Activated naive CD8-positive, alpha-beta T cell treated with anti-CD3 and anti-CD28 coated beads for 36 hours (primary cell): ENCODE measurements at regions not wholly inside any gene's neighbourhood (a gene's known extent, or its start where the extent isn't known, plus 50 kb on each side); places are given as distances from the start of the nearest gene placed in this dataset.
"Not testable (repeated sequence)": the region's sequence is repeated elsewhere in the genome, so short reads cannot be mapped to it uniquely, and the experiment has no call there.

Experiments
- DNase-seq: peaks from one replicate; pipeline ENCODE4 v3.0.0; 2021
- H3K27ac Mint-ChIP-seq: one replicate; pipeline ENCODE4 v1.8.0; 2022; ENCODE audit warnings: mild to moderate bottlenecking, moderate library complexity, mixed read lengths
- H3K27me3 Mint-ChIP-seq: one replicate; pipeline ENCODE4 v1.8.0; 2022; ENCODE audit warnings: mild to moderate bottlenecking, mixed read lengths
- H3K36me3 Mint-ChIP-seq: one replicate; pipeline ENCODE4 v1.8.0; 2021; ENCODE audit warnings: mild to moderate bottlenecking, mixed read lengths
- H3K4me1 Mint-ChIP-seq: one replicate; pipeline ENCODE4 v1.8.0; 2021; ENCODE audit warnings: mixed read lengths
- H3K4me3 Mint-ChIP-seq: one replicate; pipeline ENCODE4 v1.8.0; 2022; ENCODE audit warnings: mild to moderate bottlenecking, moderate library complexity, mixed read lengths
- H3K9me3 Mint-ChIP-seq: one replicate; pipeline ENCODE4 v1.8.0; 2022; ENCODE audit warnings: mixed read lengths

GRCh38 chr5:122515210-122515609, 203.2 kb downstream of the SNCAIP start:
- not testable (repeated sequence) for H3K36me3 Mint-ChIP-seq, H3K27ac Mint-ChIP-seq, H3K27me3 Mint-ChIP-seq, DNase-seq, H3K9me3 Mint-ChIP-seq, H3K4me3 Mint-ChIP-seq, H3K4me1 Mint-ChIP-seq

- Mint-ChIP-seq H3K4me1 (no peaks in the 10 kb centered on the region), H3K36me3 (no peaks in the 10 kb centered on the region), H3K27me3 (no peaks in the 10 kb centered on the region), H3K27ac (no peak overlapping the region), H3K9me3 (no peaks in the 10 kb centered on the region), H3K4me3 (no peak overlapping the region)
- no peak for DNase-seq
Measured at GRCh38 chr5:122515709-122516431, 203.8 kb downstream of the SNCAIP start.

- Mint-ChIP-seq H3K36me3 (no peaks in the 10 kb centered on the region), H3K27ac (no peak overlapping the region), H3K4me3 (no peak overlapping the region), H3K4me1 (no peaks in the 10 kb centered on the region), H3K9me3 (no peaks in the 10 kb centered on the region), H3K27me3 (no peaks in the 10 kb centered on the region)
- no peak for DNase-seq
Measured at GRCh38 chr5:122516432-122516743, 204.4 kb downstream of the SNCAIP start.

GRCh38 chr5:122517091-122517490, 205.1 kb downstream of the SNCAIP start:
- Mint-ChIP-seq H3K36me3 (no peaks in the 10 kb centered on the region), H3K4me1 (no peaks in the 10 kb centered on the region), H3K27ac (no peak overlapping the region), H3K9me3 (no peaks in the 10 kb centered on the region), H3K4me3 (no peak overlapping the region), H3K27me3 (no peaks in the 10 kb centered on the region)
- DNase-seq, result no peak

- H3K27me3 Mint-ChIP-seq, result peaks cover 11% of the 10 kb centered on the region
- H3K36me3 Mint-ChIP-seq, result no peaks in the 10 kb centered on the region
- no peak overlapping the region for H3K27ac Mint-ChIP-seq
Measured at GRCh38 chr5:122523776-122524175, 211.7 kb downstream of the SNCAIP start.

GRCh38 chr5:122527547-122527946, 215.5 kb downstream of the SNCAIP start:
- H3K4me3 Mint-ChIP-seq, result no peak overlapping the region
- H3K36me3 Mint-ChIP-seq, result no peaks in the 10 kb centered on the region
- no peak overlapping the region for H3K27ac Mint-ChIP-seq
- H3K4me1 Mint-ChIP-seq, result peaks cover 2% of the 10 kb centered on the region
- no peak for DNase-seq
- H3K27me3 Mint-ChIP-seq, result peaks cover 18% of the 10 kb centered on the region
- H3K9me3 Mint-ChIP-seq, result no peaks in the 10 kb centered on the region

More at GRCh38 chr5:122523776-122524175, 211.7 kb downstream of the SNCAIP start:
- Mint-ChIP-seq H3K9me3 (no peaks in the 10 kb centered on the region), H3K4me1 (no peaks in the 10 kb centered on the region), H3K4me3 (no peak overlapping the region)
- no peak for DNase-seq

- no peak overlapping the region for H3K4me3 Mint-ChIP-seq
- DNase-seq, result no peak
- H3K9me3 Mint-ChIP-seq, result no peaks in the 10 kb centered on the region
- no peaks in the 10 kb centered on the region for H3K36me3 Mint-ChIP-seq
- H3K27me3 Mint-ChIP-seq, result peaks cover 7% of the 10 kb centered on the region
- H3K4me1 Mint-ChIP-seq, result peaks cover 2% of the 10 kb centered on the region
- no peak overlapping the region for H3K27ac Mint-ChIP-seq
Measured at GRCh38 chr5:122532035-122532434, 220.0 kb downstream of the SNCAIP start.

- no peak for DNase-seq
- H3K4me1 Mint-ChIP-seq, result peaks cover 2% of the 10 kb centered on the region
- no peaks in the 10 kb centered on the region for H3K9me3 Mint-ChIP-seq
- no peak overlapping the region for H3K27ac Mint-ChIP-seq
- no peaks in the 10 kb centered on the region for H3K36me3 Mint-ChIP-seq
- peaks cover 7% of the 10 kb centered on the region for H3K27me3 Mint-ChIP-seq
- H3K4me3 Mint-ChIP-seq, result no peak overlapping the region
Measured at GRCh38 chr5:122533825-122534224, 221.8 kb downstream of the SNCAIP start.

- H3K9me3 Mint-ChIP-seq, result no peaks in the 10 kb centered on the region
- no peak overlapping the region for H3K4me3 Mint-ChIP-seq
- peaks cover 7% of the 10 kb centered on the region for H3K27me3 Mint-ChIP-seq
- no peak overlapping the region for H3K27ac Mint-ChIP-seq
- H3K4me1 Mint-ChIP-seq, result peaks cover 2% of the 10 kb centered on the region
- H3K36me3 Mint-ChIP-seq, result no peaks in the 10 kb centered on the region
- DNase-seq, result no peak
Measured at GRCh38 chr5:122534829-122535228, 222.8 kb downstream of the SNCAIP start.

- Mint-ChIP-seq H3K4me1 (no peaks in the 10 kb centered on the region), H3K27ac (no peak overlapping the region), H3K9me3 (no peaks in the 10 kb centered on the region), H3K4me3 (no peak overlapping the region), H3K27me3 (peaks cover 7% of the 10 kb centered on the region), H3K36me3 (no peaks in the 10 kb centered on the region)
- no peak for DNase-seq
Measured at GRCh38 chr5:122541388-122541787, 229.4 kb downstream of the SNCAIP start.

GRCh38 chr5:122545986-122546385, 228.9 kb upstream of the SNX2 start:
- no peak for DNase-seq
- H3K27me3 Mint-ChIP-seq, result peaks cover 7% of the 10 kb centered on the region
- H3K4me3 Mint-ChIP-seq, result no peak overlapping the region
- no peaks in the 10 kb centered on the region for H3K36me3 Mint-ChIP-seq
- no peak overlapping the region for H3K27ac Mint-ChIP-seq
- no peaks in the 10 kb centered on the region for H3K4me1 Mint-ChIP-seq
- no peaks in the 10 kb centered on the region for H3K9me3 Mint-ChIP-seq

GRCh38 chr5:122547219-122547618, 227.7 kb upstream of the SNX2 start:
- Mint-ChIP-seq H3K27me3 (peaks cover 3% of the 10 kb centered on the region), H3K36me3 (no peaks in the 10 kb centered on the region), H3K4me1 (no peaks in the 10 kb centered on the region), H3K9me3 (no peaks in the 10 kb centered on the region), H3K4me3 (no peak overlapping the region), H3K27ac (no peak overlapping the region)
- DNase-seq, result no peak

- no peaks in the 10 kb centered on the region for H3K36me3 Mint-ChIP-seq
- no peaks in the 10 kb centered on the region for H3K9me3 Mint-ChIP-seq
- DNase-seq, result no peak
- no peaks in the 10 kb centered on the region for H3K4me1 Mint-ChIP-seq
- no peak overlapping the region for H3K27ac Mint-ChIP-seq
- no peak overlapping the region for H3K4me3 Mint-ChIP-seq
- H3K27me3 Mint-ChIP-seq, result no peaks in the 10 kb centered on the region
Measured at GRCh38 chr5:122547669-122548068, 227.2 kb upstream of the SNX2 start.

- Mint-ChIP-seq H3K27ac (no peak overlapping the region), H3K4me3 (no peak overlapping the region), H3K27me3 (no peaks in the 10 kb centered on the region), H3K9me3 (peaks cover 1% of the 10 kb centered on the region), H3K4me1 (no peaks in the 10 kb centered on the region), H3K36me3 (no peaks in the 10 kb centered on the region)
- DNase-seq, result no peak
Measured at GRCh38 chr5:122559676-122560075, 215.2 kb upstream of the SNX2 start.

GRCh38 chr5:122561209-122561608, 213.7 kb upstream of the SNX2 start:
- Mint-ChIP-seq H3K9me3 (peaks cover 1% of the 10 kb centered on the region), H3K36me3 (no peaks in the 10 kb centered on the region), H3K27ac (no peak overlapping the region), H3K27me3 (no peaks in the 10 kb centered on the region), H3K4me3 (no peak overlapping the region), H3K4me1 (no peaks in the 10 kb centered on the region)
- no peak for DNase-seq

- Mint-ChIP-seq H3K4me3 (no peak overlapping the region), H3K27ac (no peak overlapping the region), H3K27me3 (no peaks in the 10 kb centered on the region), H3K9me3 (no peaks in the 10 kb centered on the region), H3K36me3 (no peaks in the 10 kb centered on the region), H3K4me1 (no peaks in the 10 kb centered on the region)
- DNase-seq, result no peak
Measured at GRCh38 chr5:122565331-122565730, 209.5 kb upstream of the SNX2 start.
